RPMI8226 (cell line): ENCODE measurements at regions not wholly inside any gene's neighbourhood (a gene's known extent, or its start where the extent isn't known, plus 50 kb on each side); places are given as distances from the start of the nearest gene placed in this dataset.

ENCODE experiments used
- DNase-seq: peaks from one replicate; pipeline ENCODE4 v3.0.0-alpha.2; 2015

DNA sequence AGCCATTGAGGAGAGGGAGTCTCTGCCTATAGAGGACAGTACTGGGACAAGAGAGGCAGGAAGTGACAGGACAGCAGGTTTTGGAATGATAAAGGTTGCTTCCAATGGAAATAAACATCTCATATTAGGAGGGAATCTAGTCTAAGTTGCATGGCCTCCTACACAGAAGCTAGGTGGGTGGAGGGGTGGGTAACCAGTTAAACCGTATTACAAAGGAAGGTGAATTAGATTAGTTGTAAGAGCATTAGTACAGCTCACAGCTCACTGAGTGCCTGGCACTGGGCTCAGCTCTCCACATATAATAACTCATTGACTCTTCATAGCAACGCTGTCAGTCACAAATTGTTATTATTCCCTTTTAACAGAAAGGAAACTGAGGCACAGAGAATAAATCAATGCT is 468.1 kb downstream of the PTPRU start:
- DNase-seq = no peak

DNA sequence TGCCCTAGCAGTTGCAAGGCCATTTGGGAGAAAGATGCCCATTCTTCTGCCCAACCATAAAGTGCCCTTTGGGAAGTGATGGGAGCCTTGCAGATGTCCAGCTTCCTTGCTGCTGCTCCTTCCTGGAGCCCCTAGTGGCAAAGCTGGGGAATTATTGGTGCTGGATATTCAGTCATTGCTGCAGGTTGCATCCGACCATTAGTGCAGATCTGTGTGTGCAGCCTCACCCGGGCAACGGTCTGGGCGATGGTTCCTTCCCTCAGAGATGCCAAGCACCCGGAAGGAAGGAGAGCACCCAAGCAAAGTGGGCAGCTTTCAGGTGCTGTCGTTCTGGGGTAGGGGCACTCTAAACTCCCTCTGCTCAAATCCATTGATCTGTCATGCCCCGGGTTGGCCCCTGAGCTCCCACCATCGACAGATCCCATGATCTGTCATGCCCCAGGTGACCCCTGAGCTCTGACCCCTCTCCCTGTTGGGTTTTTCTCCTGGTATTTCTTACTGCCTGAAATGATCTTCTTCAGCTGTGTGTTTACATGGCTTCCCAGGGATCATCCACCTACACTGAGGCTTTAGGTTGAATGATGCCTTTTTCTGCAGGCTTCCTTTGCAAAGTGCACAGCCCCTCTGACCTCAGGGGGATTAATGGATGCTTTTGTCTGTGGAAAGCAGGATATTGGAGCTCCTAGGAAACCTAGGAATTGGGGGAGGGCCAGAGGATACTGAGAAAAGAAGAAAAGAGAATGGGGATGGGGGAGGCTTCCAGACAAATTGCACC is 467.5 kb downstream of the PTPRU start:
- peak; percentile 52 for DNase-seq

DNA sequence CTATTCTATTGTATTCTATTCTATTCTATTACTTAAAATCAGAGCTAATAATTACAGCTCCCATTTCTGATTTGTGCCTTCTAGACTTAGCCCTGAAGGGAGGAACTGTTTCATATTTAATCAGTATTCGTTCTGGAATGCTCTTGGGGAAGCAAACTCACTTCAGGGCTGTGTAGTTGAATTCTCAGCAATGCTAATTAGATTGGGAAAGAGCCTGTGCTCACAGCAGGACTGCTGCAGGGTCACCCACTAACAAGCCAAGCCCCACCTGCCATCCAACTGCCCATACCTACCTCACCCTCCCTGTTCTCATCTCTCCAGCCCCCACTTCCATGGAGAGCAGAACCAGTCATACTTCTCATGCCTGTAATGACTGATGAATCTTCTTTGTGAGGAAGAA is 464.2 kb downstream of the PTPRU start:
- DNase-seq = no peak

DNA sequence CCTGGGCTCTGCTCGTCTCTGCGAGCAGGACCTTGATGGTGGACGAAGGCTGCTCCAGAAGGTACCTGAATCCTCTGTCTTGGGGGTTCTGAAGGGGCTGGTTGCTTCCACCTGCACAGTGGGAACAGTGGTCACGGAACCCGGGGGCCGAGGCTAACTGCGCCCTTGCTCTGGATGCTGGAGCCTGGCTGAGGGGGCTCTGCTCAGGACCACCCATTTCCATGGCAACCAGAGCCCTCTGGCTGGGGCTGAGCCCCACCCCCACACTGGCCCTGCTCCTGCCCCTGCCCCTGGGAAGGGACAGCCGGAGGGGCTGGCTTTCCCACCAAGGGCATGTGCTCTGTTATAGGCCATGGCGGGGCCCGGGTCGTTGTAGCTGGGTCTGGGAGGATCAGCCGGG is 462.3 kb downstream of the PTPRU start:
- DNase-seq = no peak

DNA sequence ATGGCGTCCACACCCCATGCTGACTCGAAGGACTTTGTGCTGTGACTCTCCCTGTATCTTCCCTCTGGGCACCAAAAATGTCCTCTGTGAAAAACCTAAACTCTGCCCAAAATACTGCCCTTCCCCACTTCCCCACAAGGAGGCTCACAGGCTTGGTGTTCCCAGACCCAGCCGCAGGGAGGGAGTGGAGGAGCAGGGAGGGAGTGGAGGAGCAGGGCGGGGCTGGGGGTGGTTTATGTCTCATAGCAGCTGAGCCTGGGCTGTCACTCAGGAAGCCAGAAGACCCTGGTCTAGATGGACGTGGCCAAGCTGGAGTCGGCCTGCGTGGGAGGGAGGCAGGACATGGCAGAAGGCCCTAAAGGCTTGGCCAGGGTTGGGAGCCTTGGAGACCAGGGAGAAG is 461.7 kb downstream of the PTPRU start:
- peak; percentile 59 for DNase-seq

DNA sequence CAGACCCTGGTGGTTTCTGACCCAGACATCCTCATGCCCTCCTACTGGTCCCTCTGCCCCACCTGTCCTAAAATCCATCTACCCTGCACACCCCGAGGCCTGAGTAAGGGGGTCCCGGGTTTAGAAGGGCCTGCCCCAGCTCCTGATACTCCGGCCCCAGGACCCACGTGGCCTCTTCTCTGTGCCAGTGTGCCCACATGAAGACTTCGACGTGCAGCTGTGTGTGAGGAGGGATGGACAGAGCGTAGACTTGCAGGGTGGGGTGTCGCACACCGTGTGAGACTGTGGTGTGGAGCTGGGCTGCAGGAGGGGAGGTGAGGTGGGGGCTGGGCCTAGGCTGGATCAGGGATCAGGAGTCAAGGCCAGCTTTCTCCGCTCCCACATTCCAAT is 461.1 kb downstream of the PTPRU start:
- DNase-seq = no peak

DNA sequence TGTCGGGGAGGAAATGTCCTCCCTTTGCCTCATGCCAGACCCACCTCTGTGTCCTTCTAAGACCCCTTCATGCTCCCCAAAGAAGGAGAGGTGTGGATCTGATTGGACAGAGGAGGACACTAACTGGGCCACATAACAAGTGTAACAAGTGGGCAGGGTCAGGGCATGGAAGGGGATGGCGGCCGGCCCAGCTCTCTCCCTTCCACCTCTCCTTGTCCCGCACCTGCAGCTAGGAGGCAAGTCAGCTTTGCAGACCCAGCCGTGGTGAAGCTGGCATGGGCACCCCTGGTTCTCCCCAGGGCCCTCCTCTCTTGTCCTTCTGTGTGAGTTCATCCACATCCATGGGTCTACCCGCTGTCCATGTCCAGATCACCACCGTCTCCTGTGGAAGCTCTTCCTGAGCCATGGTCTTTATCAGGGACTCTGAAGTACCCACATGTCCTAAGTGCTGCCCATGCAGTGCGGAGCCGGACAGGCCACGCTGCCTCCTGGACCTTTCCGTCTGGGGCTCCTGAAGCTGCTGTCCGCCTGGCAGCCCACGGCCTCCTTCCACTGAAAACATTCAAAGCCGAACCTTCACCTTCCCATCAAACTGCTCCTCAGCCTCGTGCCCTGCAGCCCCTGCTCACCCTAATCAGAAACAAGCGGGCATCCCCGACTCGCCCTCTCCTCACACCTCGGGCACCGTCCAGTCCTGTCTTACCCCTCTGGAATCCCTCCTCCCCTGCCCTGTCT is 460.5 kb downstream of the PTPRU start:
- no peak for DNase-seq

DNA sequence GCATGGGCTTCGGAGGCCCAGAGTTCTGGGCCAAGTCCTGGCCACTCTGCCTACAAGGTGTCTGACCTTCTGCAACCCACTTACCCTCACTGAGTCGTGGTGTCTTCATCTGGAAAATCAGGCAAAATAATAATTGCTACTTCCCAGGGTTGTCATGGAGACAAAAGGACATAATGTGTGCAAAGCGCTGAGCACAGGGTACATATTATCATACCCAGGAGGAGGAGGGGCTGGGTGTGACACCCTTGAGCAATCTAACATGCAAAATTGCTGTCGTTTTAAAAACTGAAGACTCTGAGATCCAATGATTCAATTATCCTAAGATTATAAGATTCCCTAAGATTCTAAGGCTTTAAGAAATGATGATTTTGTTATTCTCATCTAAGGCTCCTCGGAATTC is 459.5 kb downstream of the PTPRU start:
- no peak for DNase-seq

DNA sequence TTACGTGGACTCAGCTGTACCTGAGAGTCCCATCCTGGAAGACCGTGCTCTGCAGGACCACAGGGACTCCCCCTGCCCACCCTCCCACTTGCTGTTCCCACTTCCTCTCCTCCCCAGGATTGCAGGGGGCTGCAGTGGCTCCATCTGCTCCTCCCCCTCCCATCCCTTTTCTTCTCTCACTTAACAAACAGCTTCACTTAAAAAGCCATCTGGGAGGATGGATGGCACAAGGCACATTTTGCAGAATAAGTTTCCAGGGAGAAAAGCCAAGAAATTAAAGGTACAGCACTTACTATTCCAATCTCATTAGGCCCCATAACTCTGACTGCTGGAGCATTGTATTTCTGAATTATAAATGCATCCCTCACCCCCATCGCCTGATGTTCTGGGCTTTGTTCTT is 458.7 kb downstream of the PTPRU start:
- DNase-seq = no peak

DNA sequence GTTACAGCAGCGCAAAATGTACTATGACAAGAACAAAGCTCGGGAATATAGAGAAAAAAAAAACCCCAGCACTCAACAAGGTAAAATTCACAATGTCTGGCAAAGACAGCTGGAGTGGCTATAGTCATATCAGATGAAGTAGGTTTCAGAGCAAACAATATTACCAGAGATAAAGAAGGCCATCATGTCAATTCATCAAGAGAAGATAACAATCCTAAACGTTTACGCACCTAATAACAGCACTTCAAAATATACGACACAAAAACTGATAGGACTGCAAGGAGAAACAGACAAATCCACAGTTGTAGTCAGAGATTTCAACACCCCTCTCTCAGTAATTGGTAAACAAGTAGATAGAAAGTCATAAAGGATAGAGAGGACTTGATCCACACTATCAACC is 455.2 kb downstream of the PTPRU start:
- no peak for DNase-seq

DNA sequence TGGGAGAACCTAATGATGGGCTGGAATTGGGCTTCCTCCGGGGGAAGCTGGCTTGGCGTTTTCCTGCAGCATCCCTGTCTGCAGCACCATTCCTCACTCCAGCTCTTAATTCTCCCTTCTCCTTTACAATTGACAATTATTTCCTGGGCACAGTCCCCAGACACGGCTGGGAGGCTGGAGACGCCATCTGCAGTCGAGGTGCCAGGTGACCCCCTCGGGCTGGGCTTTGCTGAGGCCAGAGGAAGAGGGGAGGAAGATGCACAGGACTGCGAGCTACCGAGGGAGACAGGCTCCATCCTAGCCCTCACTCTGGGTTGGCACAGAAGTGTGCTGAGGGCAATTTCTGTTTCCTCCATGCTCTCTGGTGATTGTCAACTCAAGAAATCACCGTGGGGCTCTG is 453.8 kb downstream of the PTPRU start:
- DNase-seq = no peak

DNA sequence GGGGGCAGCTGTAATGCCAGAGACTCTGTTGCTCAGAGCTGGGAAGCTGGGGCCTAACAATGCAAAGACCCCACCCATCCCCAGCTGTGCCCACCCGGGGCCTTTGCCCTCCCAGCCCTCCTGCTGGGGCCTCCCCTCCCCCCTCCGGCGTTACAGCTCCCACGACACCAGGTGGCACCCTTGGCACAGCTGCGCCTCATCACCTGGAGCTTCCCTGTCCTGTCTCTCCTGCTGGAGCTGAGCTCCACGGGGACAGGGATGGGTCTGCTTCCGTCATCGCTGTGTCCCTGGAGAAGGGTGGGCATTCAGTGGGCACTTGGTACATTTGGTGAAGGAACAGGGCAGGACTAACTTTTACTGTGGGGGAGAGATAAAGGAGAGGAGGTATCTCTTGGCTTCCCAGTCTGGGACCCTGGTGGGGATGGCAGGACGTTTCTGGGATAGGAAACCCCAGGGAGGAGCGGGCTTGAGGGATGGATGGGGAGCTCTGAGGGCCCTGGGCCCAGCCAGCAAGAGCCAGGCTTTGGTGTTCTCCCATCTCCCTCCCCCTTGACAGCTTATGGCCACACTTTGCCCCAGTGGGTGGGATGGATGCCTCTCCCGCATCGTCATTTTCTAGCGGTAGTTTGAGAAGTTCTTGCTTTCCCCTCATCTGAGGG is 453.2 kb downstream of the PTPRU start:
- DNase-seq = no peak

DNA sequence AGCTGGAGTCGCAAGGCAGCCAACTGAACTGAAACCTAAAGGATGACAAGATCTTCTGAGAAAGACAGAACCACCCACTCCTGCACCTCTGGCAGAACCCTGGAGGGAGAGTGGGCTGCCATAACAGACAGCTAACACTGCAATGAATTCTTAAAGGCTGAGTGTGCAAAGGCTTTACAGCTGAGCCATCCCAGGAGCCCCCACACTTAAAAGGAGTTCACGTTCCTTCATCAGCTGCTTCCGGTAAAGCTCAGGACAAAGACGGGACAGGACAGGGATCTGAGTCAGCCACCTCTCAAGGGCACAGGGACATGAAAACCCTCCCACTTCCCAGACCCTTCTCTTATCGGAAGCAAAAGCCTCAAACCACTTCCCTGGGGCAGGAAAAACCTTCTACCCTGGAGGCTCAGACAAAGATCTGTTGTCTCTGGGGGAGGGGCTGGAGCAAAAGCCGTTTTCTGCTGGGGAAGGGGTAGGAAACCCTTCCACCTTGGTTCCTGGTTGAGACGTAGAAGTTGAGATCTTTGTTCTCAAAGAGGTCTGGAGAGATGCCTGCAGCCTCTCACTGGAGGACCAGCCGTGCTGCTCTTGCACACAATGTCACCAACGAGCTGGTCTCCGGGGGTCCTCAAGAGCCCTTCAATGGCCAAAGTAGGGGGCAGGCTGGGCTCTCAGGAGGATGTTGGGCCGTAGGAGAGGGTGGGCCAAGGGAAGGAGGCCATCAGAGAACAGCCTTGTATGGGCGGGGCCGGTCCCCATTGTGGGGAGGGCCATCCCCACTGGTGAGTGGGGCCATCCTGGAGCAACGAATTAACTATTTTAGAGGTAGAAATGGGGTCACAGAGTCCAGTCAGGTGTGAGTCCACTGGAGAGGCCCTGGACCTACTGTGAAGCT is 452.4 kb downstream of the PTPRU start:
- DNase-seq = no peak

DNA sequence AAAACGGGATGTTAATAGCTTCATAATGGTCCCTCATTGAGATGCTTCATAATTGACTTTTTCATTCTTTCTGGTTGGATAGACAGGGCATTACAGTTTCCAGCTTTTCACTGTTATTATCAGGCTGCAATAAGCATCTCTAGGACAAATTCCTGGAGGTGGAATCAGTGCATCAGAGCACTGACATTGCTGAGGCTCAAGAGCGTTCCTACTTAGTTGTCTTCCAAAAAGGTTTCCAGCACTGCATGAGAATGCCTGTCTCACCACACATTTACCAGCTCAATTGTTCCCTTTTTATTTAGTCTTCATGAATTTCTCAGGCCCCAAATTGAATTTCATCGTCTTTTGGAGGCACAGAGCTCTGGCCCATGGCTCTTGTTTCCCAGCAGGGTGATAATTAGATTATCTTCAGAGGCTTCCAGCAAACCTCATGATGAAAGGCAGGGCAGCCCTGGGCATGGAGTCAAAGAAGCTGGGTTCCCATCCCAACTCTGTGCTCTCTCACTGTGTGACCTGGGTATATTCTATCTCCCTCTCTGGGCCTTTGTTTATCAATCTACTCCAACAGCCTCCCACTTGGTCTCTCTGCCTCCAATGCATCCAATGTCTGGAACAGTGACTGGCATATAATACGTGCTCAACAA is 451.4 kb downstream of the PTPRU start:
- DNase-seq = no peak

DNA sequence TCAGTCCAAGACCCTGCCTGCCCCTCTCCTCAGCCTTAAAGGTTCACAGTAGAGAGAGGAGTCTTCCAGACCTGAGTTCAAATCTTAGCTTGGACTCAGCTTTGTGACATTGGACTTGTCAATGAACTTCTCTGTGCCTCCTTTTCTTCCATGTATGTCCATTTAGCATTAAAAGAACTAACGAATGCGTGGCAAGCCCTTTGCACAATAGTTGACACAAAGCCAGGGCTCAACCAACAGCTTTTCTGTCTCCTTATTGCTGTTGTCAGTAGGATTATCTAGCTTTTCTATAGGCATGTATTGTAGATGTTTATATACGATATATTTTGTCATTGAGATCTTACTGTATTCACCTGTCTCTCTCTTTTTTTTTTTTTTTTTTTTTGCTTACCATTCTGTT is 450.8 kb downstream of the PTPRU start:
- no peak for DNase-seq

DNA sequence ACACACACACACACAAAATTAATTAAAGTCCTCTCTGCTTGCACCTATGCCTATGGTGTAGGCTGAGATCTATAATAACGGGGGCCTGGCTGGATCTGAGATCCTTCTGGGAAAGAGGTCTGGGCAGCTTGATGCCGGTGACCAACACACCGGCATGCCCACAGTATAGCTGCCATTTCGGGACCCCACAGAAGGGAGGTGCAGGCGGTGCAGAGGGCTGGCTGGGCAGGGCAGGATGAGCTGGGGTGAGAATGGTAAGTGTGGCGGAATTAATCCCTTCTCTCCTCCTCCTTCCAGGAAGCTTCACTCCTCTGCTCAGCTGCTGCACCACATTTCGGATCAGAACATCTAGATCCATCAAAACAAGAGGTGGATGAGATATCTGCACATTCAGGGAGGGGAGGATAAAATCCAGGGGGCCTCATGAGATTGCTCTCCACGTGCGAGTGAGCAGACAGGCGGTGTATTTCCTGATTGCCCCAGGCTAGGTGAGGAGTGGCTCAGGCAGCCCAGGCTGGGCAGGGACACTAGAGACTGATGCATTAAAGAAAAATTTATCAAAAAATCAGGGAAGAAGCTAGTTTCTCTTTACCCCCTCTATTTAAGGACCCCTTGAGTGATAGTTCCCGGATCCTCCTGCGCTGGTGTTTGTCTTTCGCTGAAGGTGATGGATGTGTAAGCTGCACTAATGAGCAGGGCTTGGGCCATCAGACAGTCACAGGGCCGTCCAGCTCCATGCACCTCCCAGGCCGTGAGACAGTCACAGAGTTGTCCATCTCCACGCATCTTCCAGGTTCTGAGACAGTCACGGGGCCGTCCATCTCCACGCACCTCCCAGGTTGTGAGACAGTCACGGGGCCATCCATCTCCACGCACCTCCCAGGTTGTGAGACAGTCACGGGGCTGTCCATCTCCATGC is 449.9 kb downstream of the PTPRU start:
- no peak for DNase-seq

DNA sequence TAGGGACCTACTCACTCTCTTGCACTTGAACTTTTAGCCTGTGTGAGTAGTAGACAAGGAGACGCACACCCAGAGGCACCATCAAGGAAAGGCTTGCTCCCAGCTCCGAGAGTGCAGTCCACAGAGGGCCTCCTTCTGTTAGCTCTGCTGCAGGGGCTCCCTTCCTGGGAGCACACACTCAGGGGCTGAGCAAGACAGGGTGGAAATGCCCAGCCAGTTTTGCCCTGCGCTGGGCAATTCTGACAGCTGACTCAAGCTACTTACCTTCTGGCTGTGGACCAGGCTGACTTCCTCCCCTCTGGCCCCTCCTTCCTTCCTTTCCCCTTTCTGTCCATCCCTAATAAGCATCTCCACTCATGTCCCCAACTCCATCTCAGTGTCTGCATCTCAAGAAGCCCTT is 449.1 kb downstream of the PTPRU start:
- DNase-seq = no peak

DNA sequence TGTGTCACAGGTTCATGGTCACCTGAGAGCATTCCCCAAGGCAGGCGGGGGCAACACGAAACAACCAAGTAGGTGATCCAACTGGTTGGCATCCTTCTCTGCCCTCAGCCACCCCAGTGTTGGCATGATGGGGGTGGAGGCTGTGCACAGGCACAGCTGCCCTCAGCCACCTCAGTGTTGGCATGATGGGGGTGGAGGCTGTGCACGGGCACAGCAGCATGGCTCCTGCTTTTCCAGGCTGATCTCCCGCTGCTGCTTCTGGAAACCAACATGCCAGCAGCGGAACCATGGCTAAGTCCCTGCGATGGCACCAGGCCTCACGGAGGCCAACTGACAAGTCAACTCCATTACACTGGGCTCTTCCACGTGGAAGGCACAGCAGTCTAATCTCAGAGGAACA is 447.8 kb downstream of the PTPRU start:
- no peak for DNase-seq

DNA sequence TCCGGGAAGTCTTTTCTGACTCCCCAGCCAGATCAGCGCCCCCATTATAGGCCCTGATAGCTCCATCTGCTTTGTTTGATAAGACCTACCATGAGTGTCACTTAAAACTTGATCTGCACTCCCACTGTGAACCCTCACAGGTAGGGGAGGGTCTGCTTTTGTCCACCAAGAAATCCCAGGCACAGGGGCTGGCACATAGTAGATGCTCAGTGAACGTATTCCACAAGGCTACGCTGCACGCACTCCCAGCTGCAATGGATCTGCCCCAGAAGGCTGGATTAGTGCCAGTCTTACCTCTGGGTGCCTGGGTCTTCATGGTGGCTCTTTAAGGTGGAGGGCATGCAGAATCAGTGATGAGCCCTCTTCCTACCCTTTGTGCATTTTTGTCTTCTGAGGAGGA is 447.1 kb downstream of the PTPRU start:
- DNase-seq = no peak

DNA sequence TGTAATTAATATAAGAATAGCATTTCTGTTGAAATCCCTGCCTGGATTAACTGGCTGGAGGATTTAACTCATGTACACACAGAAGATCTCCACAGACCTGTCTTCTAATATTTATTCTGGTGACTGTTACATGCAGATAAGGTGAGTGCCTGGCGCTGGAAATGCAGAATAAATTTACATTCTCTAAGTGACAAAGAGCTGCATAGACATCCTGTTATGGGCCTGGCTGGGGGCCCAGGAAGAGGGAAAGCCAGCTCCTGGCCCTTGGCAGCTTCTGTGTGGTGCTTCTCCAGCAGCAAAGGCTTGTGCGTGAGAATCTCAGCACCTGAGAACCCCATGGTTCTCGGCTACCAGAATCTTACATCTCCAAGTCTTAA is 446.6 kb downstream of the PTPRU start:
- peak; percentile 23 for DNase-seq

DNA sequence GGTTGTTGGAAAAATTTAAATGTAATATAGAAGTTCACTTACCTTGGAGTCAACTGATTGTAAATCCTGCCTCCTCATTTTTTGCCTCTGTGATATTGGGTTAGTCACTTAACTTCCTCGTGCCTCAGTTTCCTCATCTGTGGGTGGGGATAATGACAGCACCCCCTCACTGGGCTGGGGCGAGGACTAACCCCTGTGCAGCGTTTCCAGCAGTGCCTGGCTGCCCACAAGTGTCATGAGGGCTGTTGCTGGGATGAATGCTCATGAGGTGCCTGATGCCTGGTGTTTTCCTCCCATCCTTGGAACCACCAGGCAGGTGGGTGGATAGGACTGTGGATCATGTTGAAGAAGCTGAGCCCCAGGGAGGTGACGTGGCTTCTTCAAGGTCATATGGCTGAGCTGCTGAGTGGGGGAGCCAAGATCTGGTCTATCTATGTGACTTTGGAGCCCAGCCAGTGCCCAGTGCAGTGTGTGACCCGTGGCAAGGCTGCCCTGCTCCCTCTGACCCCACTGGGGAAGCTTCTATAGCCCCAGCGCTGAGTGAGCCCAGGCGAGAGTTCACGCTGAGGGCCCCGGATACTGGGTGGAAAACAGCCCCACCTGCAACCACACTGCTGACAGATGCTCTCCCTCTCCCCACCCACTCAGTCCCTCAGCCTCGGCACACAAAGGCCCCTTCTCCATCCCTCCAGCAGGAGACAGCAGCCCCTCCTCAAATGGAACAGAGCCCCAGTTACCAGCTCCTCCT is 446.0 kb downstream of the PTPRU start:
- DNase-seq = peak; percentile 20
